Right atrium auricular region (tissue), 2 donors: ENCODE measurements at regions not wholly inside any gene's neighbourhood (a gene's known extent, or its start where the extent isn't known, plus 50 kb on each side); places are given as distances from the start of the nearest gene placed in this dataset.

Experiments
- DNase-seq: peaks from one replicate; pipeline ENCODE4 v3.0.0-alpha.2; 2019; ENCODE audit warnings: low spot score
- H3K27ac ChIP-seq, 2 donors: fragments of 200-600 bp; sonication (generic); 1 replicate in 1 of 2; 2 replicates in 1 of 2; pipeline ENCODE4 v1.5.1; 2016 to 2019
- H3K27me3 ChIP-seq, 2 donors: fragments of 200-600 bp; sonication (generic); one replicate each; pipeline versions ENCODE4 v1.5.1 to v1.6.0; 2017 to 2019
- H3K36me3 ChIP-seq: fragments of 200-600 bp; sonication (generic); one replicate; pipeline ENCODE4 v1.5.1; 2016
- H3K4me1 ChIP-seq, 2 donors: fragments of 200-600 bp; sonication (generic); one replicate each; pipeline versions ENCODE4 v1.5.1 to v1.6.0; 2017 to 2019
- H3K4me3 ChIP-seq, 2 donors: fragments of 200-600 bp; sonication (generic); 1 replicate in 1 of 2; 2 replicates in 1 of 2; pipeline ENCODE4 v1.5.1; 2017 to 2019; ENCODE audit warnings: mild to moderate bottlenecking in 1 of 2, moderate library complexity in 1 of 2
- H3K9me3 ChIP-seq, 2 donors: fragments of 200-600 bp; sonication (generic); one replicate each; pipeline ENCODE4 v1.5.1; 2019
- CTCF ChIP-seq, 2 donors: fragments of 200-600 bp; sonication (generic); IDR thresholded peaks; one replicate each; pipeline ENCODE4 v1.5.1; 2019; ENCODE audit warnings: antibody characterized with exemption in 2 of 2

- H3K4me3 ChIP-seq, result no peak overlapping the region
Observed at GRCh38 chr4:189364032-189364449, 576.6 kb upstream of the FRG1 start.

GRCh38 chr4:189365451-189365850, 575.2 kb upstream of the FRG1 start:
- Histone ChIP-seq H3K27me3 (no peaks in the 10 kb centered on the region), H3K4me1 (no peaks in the 10 kb centered on the region), H3K4me3 (no peak overlapping the region), H3K9me3 (no peaks in the 10 kb centered on the region), H3K36me3 (no peaks in the 10 kb centered on the region), H3K27ac (no peak overlapping the region)
- no peak for TF ChIP-seq CTCF (IDR thresholded peaks at IDR 0.05)
- DNase-seq, result no peak

More at GRCh38 chr4:189364032-189364449, 576.6 kb upstream of the FRG1 start:
- no peak for DNase-seq
- no peaks in the 10 kb centered on the region for H3K36me3 ChIP-seq
- no peak overlapping the region for H3K27ac ChIP-seq
- H3K9me3 ChIP-seq, result no peaks in the 10 kb centered on the region
- TF ChIP-seq CTCF (IDR thresholded peaks at IDR 0.05), result no peak
- H3K27me3 ChIP-seq, result no peaks in the 10 kb centered on the region
- H3K4me1 ChIP-seq, result no peaks in the 10 kb centered on the region

- no peaks in the 10 kb centered on the region for H3K4me1 ChIP-seq
- no peaks in the 10 kb centered on the region for H3K36me3 ChIP-seq
- no peak for DNase-seq
- TF ChIP-seq CTCF (IDR thresholded peaks at IDR 0.05), result no peak
- no peaks in the 10 kb centered on the region for H3K27me3 ChIP-seq
- H3K4me3 ChIP-seq, result no peak overlapping the region
- no peak overlapping the region for H3K27ac ChIP-seq
- no peaks in the 10 kb centered on the region for H3K9me3 ChIP-seq
Observed at GRCh38 chr4:189367832-189368231, 572.8 kb upstream of the FRG1 start.

GRCh38 chr4:189374176-189374575, 566.5 kb upstream of the FRG1 start:
- no peaks in the 10 kb centered on the region for H3K27me3 ChIP-seq
- H3K36me3 ChIP-seq, result no peaks in the 10 kb centered on the region
- DNase-seq, result no peak
- H3K4me1 ChIP-seq, result no peaks in the 10 kb centered on the region
- no peak overlapping the region for H3K4me3 ChIP-seq
- TF ChIP-seq CTCF (IDR thresholded peaks at IDR 0.05), result no peak
- H3K9me3 ChIP-seq, result peaks cover 0 to 3% of the 10 kb centered on the region in 2 donors
- no peak overlapping the region for H3K27ac ChIP-seq

- Histone ChIP-seq H3K36me3 (no peaks in the 10 kb centered on the region), H3K27me3 (no peaks in the 10 kb centered on the region), H3K27ac (no peak overlapping the region), H3K9me3 (peaks cover 0 to 3% of the 10 kb centered on the region in 2 donors), H3K4me3 (no peak overlapping the region), H3K4me1 (no peaks in the 10 kb centered on the region)
- TF ChIP-seq CTCF (IDR thresholded peaks at IDR 0.05), result no peak
- DNase-seq, result no peak
Observed at GRCh38 chr4:189376901-189377300, 563.8 kb upstream of the FRG1 start.

- no peak for DNase-seq
- Histone ChIP-seq H3K4me1 (no peaks in the 10 kb centered on the region), H3K9me3 (peaks cover 0 to 3% of the 10 kb centered on the region in 2 donors), H3K4me3 (no peak overlapping the region), H3K36me3 (no peaks in the 10 kb centered on the region), H3K27me3 (no peaks in the 10 kb centered on the region), H3K27ac (no peak overlapping the region)
- no peak for TF ChIP-seq CTCF (IDR thresholded peaks at IDR 0.05)
Observed at GRCh38 chr4:189377569-189377968, 563.1 kb upstream of the FRG1 start.
